Mesodermal cell (in vitro differentiated cells): ENCODE measurements at regions not wholly inside any gene's neighbourhood (a gene's known extent, or its start where the extent isn't known, plus 50 kb on each side); places are given as distances from the start of the nearest gene placed in this dataset.

ENCODE experiments used
- H3K27ac ChIP-seq: 2 replicates; pipeline ENCODE4 v1.7.0; 2013; ENCODE audit warnings: mild to moderate bottlenecking, low read depth, low read length, moderate library complexity; ENCODE audit not compliant: severe bottlenecking
- H3K36me3 ChIP-seq: 2 replicates; pipeline ENCODE4 v1.7.1; 2013; ENCODE audit warnings: mild to moderate bottlenecking, low read length, moderate library complexity; ENCODE audit not compliant: control insufficient read depth, insufficient read depth
- H3K4me1 ChIP-seq: one replicate; pipeline ENCODE4 v1.7.1; 2013; ENCODE audit warnings: mild to moderate bottlenecking, low read length; ENCODE audit not compliant: insufficient read depth, control insufficient read depth, poor library complexity, severe bottlenecking
- H3K4me3 ChIP-seq: 2 replicates; pipeline ENCODE4 v1.7.0; 2013; ENCODE audit warnings: low read length, control low read depth, mild to moderate bottlenecking; ENCODE audit not compliant: insufficient read depth, poor library complexity, severe bottlenecking; ENCODE audit errors: extremely low read depth
- H3K9me3 ChIP-seq: 2 replicates; pipeline ENCODE4 v1.7.1; 2013; ENCODE audit warnings: mild to moderate bottlenecking, low read length, moderate library complexity; ENCODE audit not compliant: control insufficient read depth
- WGBS, 2 experiments: methylation state at CpG; one replicate each; pipeline ENCODE4 v1.1.5; 2013; ENCODE audit warnings: missing lambda C conversion rate in 2 of 2; ENCODE audit not compliant: insufficient coverage in 2 of 2; 5-methylcytosine and 5-hydroxymethylcytosine counted together

- H3K4me1 ChIP-seq = no peaks in the 10 kb centered on the region
- no peaks in the 10 kb centered on the region for H3K36me3 ChIP-seq
- no peak overlapping the region for H3K27ac ChIP-seq
- H3K9me3 ChIP-seq = no peaks in the 10 kb centered on the region
- no CpG with 5 or more reads among the region's 4 CpGs for WGBS, 2 experiments
- no peak overlapping the region for H3K4me3 ChIP-seq
These were observed 49.7 kb downstream of the KLF12 start for GRCh38 chr13:74084375-74084935.

- H3K36me3 ChIP-seq = no peaks in the 10 kb centered on the region
- H3K27ac ChIP-seq = no peak overlapping the region
- no peak overlapping the region for H3K4me3 ChIP-seq
- peaks cover 5% of the 10 kb centered on the region for H3K4me1 ChIP-seq
- WGBS, 2 experiments = no CpG with 5 or more reads among the region's 3 CpGs
- no peaks in the 10 kb centered on the region for H3K9me3 ChIP-seq
These were observed 51.5 kb downstream of the KLF12 start for GRCh38 chr13:74082741-74083160.

- no CpG with 5 or more reads among the region's 1 CpG for WGBS, 2 experiments
- no peak overlapping the region for H3K4me3 ChIP-seq
- H3K9me3 ChIP-seq = no peaks in the 10 kb centered on the region
- H3K4me1 ChIP-seq = peaks cover 9% of the 10 kb centered on the region
- no peak overlapping the region for H3K27ac ChIP-seq
- no peaks in the 10 kb centered on the region for H3K36me3 ChIP-seq
These were observed 53.4 kb downstream of the KLF12 start for GRCh38 chr13:74080762-74081161.

- Histone ChIP-seq H3K4me3 (no peak overlapping the region), H3K36me3 (no peaks in the 10 kb centered on the region), H3K27ac (peak overlapping the region; percentile 67), H3K4me1 (peaks cover 31% of the 10 kb centered on the region), H3K9me3 (no peaks in the 10 kb centered on the region)
- WGBS, 2 experiments = 90% methylated on average over 1 of the region's 2 CpGs; no CpG with 5 or more reads in 1 of the 2 experiments
These were observed 56.4 kb downstream of the KLF12 start for GRCh38 chr13:74077792-74078191.

GRCh38 chr13:74077375-74077774 is 56.8 kb downstream of the KLF12 start:
- Histone ChIP-seq H3K4me1 (peaks cover 31% of the 10 kb centered on the region), H3K4me3 (no peak overlapping the region), H3K9me3 (no peaks in the 10 kb centered on the region), H3K27ac (peak overlapping the region; percentile 67), H3K36me3 (no peaks in the 10 kb centered on the region)
- WGBS, 2 experiments = 80 to 100% methylated on average over 1 of the region's 2 CpGs

- no peak overlapping the region for H3K4me3 ChIP-seq
These were observed 59.5 kb downstream of the KLF12 start for GRCh38 chr13:74074723-74075122.

GRCh38 chr13:74073274-74073673 is 60.9 kb downstream of the KLF12 start:
- H3K27ac ChIP-seq = no peak overlapping the region
- H3K36me3 ChIP-seq = no peaks in the 10 kb centered on the region
- H3K4me1 ChIP-seq = peaks cover 31% of the 10 kb centered on the region
- H3K4me3 ChIP-seq = no peak overlapping the region
- H3K9me3 ChIP-seq = no peaks in the 10 kb centered on the region
- 88 to 100% methylated on average over 1 of the region's 1 CpG for WGBS, 2 experiments

More at GRCh38 chr13:74074723-74075122, 59.5 kb downstream of the KLF12 start:
- H3K9me3 ChIP-seq = no peaks in the 10 kb centered on the region
- H3K27ac ChIP-seq = peak overlapping the region; percentile 52
- H3K36me3 ChIP-seq = no peaks in the 10 kb centered on the region
- peaks cover 31% of the 10 kb centered on the region for H3K4me1 ChIP-seq

GRCh38 chr13:74070513-74070912 is 63.7 kb downstream of the KLF12 start:
- WGBS, 2 experiments = no CpG with 5 or more reads among the region's 1 CpG
- no peak overlapping the region for H3K4me3 ChIP-seq
- H3K9me3 ChIP-seq = no peaks in the 10 kb centered on the region
- peaks cover 27% of the 10 kb centered on the region for H3K4me1 ChIP-seq
- H3K36me3 ChIP-seq = no peaks in the 10 kb centered on the region
- H3K27ac ChIP-seq = no peak overlapping the region

GRCh38 chr13:74070065-74070464 is 64.1 kb downstream of the KLF12 start:
- Histone ChIP-seq H3K4me1 (peaks cover 23% of the 10 kb centered on the region), H3K27ac (no peak overlapping the region)
- WGBS, 2 experiments = 73 to 100% methylated on average over 2 to 3 of the region's 4 CpGs

GRCh38 chr13:74068471-74068870 is 65.7 kb downstream of the KLF12 start:
- Histone ChIP-seq H3K4me1 (peaks cover 11% of the 10 kb centered on the region), H3K36me3 (no peaks in the 10 kb centered on the region), H3K9me3 (no peaks in the 10 kb centered on the region), H3K4me3 (no peak overlapping the region), H3K27ac (no peak overlapping the region)
- 90 to 92% methylated on average over 5 to 6 of the region's 7 CpGs for WGBS, 2 experiments

More at GRCh38 chr13:74070065-74070464, 64.1 kb downstream of the KLF12 start:
- no peaks in the 10 kb centered on the region for H3K36me3 ChIP-seq
- no peak overlapping the region for H3K4me3 ChIP-seq
- H3K9me3 ChIP-seq = no peaks in the 10 kb centered on the region

- Histone ChIP-seq H3K9me3 (no peaks in the 10 kb centered on the region), H3K27ac (no peak overlapping the region), H3K4me3 (no peak overlapping the region), H3K36me3 (no peaks in the 10 kb centered on the region), H3K4me1 (peaks cover 7% of the 10 kb centered on the region)
- 86% methylated on average over 1 of the region's 2 CpGs; no CpG with 5 or more reads in 1 of the 2 experiments for WGBS, 2 experiments
These were observed 66.4 kb downstream of the KLF12 start for GRCh38 chr13:74067818-74068217.
